GM19463 (cell line): ENCODE measurements at regions not wholly inside any gene's neighbourhood (a gene's known extent, or its start where the extent isn't known, plus 50 kb on each side); places are given as distances from the start of the nearest gene placed in this dataset.
"Not testable (repeated sequence)": the region's sequence is repeated elsewhere in the genome, so short reads cannot be mapped to it uniquely, and the experiment has no call there.

ENCODE experiments used
- ATAC-seq: cut with Tn5 transposase; IDR thresholded peaks from one replicate; pipeline ENCODE4 v1.9.1; 2021; ENCODE audit warnings: mild to moderate bottlenecking, moderate library complexity; ENCODE audit not compliant: unreplicated experiment

DNA sequence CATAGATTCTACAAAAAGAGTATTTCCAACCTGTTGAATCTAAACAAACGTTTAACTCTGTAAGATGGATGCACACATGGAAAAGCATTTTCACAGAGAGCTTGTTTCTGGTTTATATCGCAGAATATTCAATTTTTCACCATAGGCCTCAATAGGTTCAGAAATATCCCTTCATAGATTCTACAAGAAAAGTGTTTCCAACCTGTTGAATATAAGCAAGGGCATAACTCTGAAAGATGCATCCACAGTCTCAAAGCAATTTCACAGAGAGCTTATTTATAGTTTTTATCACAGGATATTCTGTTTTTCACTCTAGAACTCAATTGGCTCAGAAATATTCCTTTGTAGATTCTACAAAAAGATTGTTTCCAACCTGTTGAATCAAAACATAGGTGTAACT is 1483.6 kb downstream of the UQCRFS1 start:
- ATAC-seq: no peak

DNA sequence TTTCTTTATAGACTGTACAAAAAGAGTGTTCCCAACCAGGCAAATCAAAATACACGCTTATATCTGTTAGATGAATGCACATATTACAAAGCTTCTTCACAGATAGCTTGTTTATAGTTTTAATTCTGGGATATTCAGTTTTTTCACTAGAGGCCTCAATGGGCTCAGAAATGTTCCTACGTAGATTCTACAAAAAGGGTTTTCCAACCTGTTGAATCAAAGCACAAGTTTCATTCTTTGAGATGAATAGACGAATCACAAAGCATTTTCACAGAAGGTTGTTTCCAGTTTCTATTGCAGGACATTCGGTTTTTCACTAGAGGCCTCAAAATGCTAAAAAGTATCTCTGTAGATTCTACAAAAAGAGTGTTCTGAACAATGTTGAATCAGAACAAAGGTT is 1490.3 kb downstream of the UQCRFS1 start:
- ATAC-seq: no peak

DNA sequence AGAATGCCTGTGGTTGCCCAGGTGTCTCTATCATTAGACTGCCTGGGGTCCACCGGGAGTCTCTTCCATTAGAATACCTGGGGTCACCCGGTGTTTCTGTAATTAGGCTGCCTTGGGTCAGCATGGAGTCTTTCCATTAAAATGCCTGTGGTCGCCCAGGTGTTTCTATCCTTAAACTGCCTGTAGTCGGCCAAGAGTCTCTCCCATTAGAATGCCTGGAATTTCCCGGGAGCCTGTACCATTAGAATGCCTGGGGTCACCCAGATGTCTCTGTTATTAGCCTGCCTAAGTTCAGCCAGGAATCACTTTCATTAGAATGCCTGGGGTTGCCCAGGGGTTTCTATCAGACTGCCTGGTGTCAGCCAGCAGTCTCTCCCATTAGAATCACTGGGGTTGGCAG is 1492.8 kb downstream of the UQCRFS1 start:
- no peak for ATAC-seq

DNA sequence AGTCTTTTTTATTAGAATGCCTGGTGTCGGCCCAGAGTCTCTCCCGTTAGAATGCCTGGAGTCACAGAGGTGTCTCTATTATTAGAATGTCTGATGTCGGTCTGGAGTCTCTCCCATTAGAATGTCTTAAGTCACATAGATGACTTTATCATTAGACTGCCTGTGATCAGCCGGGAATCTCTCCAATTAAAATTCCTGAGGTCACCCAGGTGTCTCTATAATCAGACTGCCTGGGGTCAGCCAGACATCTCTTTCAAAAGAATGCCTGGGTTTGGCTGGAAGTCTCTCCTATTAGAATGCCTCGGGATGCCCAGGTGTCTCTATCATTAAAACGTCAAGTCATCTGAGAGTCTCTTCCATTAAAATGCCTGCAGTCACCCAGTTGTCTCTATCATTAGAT is 1493.9 kb downstream of the UQCRFS1 start:
- ATAC-seq: no peak

DNA sequence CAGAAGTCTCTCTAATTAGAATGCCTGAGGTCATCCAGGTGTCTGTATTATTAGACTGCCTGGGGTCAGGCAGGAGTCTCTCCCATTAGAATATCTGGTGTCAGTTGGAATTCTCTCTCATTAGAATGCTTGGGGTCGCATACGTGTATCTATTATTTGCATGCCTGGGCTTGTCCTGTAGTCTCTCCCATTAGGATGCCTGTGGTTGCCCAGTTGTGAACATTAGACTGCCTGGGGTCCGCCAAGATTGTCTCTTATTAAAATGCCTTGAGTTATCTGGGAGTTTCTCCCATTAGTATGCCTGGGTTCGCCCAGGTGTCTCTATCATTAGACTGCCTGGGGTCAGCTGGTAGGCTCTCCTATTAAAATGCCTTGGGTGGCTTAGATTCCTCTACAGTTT is 1494.7 kb downstream of the UQCRFS1 start:
- no peak for ATAC-seq

DNA sequence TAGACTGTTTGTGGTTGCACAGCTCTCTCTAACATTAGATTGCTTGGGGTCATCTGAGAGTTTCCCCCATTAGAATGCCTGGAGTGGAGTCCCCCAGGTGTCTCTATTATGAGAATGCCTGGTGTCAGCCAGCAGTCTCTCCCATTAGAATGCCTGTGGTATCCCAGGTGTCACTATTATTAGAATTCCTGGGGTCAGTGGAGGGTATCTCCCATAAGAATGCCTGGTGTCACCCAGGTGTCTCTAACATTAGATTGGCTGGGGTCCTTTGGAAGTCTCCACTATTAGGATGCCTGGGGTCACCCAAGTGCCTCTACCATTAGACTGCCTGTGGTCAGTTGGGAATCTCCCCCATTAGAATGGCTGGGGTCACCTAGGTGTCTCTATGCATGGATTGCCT is 1495.1 kb downstream of the UQCRFS1 start:
- no peak for ATAC-seq

DNA sequence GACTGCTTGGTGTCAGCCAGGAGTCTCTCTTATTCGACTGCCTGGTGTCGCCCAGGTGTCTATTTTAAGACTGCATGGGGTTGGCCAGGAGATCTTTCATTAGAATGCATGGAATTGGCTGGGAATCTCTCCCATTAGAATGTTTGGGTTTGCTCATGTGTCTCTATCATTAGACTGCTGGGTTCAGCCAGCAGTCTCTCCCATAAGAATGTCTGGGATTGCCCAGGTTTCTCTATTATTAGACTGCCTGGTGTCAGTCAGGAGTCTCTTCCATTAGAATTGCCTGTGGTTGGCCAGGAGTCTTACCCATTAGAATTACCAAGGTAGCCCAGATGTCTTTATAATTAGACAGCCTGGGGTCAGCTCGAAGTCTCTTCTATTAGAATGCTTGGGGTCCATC is 1496.0 kb downstream of the UQCRFS1 start:
- ATAC-seq: no peak

DNA sequence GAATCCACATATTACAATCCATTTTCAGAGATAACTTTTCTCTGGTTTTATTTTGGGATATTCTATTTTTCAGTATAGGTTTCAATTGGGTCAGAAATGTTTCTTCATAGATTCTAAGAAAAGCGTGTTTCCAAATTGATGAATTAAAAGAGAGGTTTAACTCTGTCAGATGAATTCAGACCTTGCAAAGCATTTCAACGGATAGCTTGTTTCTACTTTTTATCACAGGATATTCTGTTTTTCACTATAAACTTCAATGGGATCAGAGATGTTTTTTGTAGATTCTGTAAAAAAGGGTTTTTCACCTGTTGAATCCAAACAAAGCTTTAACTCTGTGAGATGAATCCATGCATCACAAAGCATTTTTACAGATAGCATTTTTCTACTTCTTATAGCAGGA is 1498.1 kb downstream of the UQCRFS1 start:
- no peak for ATAC-seq

DNA sequence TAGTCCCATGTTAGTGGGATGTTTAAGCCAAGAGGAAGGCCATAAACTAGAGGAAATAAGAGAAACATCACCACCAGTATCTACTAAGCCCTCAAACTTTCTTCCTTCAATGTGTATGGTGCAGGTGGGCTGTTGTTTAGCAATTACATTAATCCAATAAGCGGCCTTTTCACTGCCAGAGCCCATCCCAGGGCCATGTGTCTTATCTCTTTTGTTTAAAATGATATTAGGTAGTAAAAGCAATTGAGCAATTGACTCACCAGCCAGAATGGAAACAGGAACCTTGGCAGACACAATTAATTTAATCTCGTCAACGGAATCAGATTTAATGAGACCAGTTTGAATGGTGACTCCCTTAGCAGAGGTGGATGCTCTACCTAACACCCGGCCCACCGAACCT is 1503.5 kb downstream of the UQCRFS1 start:
- no peak for ATAC-seq

DNA sequence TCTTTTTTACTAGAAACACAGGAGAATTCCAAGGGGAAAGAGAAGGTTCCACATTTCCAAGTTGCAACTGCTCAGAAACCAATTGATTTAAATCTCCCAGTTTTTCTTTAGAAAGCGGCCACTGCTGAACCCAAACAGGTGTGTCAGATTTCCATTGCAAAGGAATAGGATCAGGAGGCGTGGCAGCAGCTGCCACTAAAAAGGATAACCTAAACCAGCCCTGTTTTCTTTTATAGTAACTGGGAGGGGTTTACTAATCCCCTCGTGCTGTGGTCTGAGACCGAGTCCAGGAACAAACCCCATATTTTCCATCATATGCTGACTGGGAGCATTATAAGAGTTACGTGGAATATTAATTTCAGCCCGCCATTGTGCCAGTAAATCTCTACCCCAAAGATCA is 1504.0 kb downstream of the UQCRFS1 start:
- ATAC-seq: not testable (repeated sequence)

DNA sequence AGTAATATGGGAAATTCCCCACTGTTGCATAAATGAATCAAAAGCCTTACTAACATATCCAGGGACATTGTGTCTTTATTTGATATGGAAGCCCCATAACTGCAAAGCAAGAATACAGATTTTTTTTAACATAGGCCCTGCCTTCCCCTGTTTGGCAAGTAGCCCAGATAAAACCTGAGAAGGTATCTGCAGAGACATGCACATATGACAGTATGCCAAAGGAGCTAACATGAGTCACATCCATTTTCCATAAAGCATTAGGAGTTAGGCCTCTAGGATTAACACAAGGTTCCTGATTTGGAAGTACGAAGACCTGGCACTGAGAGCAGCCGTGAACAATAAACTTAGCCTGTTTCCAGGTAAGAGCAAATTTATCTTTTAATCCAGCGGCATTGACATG is 1505.9 kb downstream of the UQCRFS1 start:
- ATAC-seq: not testable (repeated sequence)

DNA sequence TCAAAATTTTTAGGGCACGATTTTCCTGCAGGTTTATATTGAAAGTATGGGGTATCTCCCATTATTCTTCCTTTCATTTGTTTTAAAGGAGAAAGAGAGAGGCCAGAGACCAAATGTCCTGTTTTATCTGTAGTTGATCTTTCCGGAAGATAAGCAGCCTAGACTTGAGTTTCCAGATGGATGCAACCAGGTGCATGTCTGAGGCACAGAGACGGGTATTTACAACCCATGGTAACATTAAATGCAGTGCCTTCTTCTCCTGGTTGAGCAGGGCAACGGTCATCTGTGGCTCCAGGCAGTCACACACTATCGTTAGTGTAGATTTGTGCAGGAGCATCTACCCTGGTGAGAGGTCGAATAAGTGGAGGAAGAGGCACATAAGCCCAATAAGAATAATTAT is 1507.1 kb downstream of the UQCRFS1 start:
- ATAC-seq: no peak

DNA sequence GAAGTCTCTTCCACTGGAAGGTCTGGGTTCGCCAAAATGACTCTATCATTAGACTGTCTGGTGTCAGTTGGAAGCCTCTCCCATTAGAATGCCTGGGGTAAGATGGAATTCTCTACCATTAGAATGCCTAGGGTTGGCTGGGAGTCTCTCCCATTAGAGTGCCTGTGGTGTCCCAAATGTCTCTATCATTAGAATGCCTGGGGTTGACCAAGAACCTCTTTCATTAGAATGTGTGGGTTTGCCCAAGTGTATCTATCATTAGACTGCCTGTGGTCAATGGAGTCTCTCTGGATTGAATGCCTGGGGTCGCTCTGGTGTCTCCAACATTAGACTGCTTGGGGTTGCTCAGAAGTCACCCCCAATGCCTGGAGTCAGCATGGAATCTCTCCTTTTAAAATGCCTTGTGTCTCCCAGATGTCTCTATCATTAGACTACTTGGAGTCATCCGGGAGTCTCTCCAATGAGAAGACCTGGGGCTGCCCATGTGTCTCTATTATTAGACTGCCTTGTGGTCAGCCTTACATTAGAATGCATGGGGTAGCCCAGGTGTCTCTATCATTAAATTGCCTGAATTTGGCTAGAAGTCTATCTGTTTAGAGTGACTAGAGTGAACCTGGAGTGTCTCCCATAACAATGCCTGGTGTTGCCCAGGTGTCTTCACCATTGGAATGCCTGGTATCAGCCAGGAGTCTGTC is 1518.4 kb downstream of the UQCRFS1 start:
- no peak for ATAC-seq

DNA sequence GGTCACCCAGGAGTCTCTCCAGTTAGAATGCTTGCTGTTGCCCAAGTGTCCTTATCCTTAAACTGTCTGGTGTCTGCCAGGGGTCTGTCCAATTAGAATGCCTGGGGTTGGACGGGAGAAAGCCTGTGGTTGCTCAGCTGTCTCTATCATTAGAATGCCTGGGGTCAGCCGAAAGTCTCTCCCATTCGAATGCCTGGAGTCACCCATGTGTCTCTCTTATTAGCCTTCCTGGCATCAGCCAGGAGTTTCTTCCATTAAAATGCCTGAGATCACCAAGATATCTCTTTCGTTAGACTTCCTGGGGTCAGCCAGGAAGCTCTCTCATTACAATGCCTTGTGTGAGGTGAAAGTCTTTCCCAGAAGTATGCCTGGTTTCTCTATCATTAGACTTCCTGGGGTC is 1521.0 kb downstream of the UQCRFS1 start:
- ATAC-seq: no peak

DNA sequence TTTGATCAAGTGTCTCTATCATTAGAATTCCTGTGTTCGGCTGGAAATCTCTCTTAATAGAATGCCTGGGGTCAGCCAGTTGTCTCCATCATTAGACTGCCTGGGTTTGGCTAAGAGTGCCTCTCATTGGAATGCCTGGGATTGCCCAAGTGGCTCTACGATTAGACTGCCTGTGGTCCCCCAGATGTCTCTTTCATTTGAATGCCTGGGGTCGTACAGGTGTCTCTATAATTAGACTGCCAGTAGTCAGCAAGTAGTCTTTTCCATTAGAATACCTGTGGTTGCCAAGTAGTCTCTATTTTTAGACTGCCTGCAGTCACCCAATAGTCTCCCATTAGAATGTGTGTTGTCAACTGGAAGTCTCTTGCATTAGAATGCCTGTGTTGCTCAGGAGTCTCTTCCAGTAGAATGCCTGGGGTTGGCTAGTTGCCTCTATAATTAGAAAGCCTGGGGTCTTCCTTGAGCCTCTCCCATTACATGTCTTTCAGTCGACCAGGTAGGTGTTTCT is 1523.2 kb downstream of the UQCRFS1 start:
- ATAC-seq: no peak

DNA sequence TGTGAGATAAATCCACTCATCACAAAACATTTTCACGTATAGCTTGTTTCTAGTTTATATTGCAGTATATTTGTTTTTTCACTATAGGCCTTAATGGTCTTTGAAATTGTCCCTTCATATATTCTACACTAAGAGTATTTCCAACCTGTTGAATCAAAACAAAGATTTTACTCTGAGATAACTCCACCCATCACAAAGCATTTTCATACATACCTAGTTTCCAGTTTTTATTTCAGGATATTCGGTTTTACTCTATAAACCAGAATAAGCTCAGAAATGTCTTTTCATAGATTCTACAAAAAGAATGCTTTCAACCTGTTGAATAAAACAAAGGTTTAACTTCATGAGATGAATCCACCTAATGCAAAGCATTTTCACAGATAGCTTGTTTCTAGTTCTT is 1528.7 kb downstream of the UQCRFS1 start:
- no peak for ATAC-seq

DNA sequence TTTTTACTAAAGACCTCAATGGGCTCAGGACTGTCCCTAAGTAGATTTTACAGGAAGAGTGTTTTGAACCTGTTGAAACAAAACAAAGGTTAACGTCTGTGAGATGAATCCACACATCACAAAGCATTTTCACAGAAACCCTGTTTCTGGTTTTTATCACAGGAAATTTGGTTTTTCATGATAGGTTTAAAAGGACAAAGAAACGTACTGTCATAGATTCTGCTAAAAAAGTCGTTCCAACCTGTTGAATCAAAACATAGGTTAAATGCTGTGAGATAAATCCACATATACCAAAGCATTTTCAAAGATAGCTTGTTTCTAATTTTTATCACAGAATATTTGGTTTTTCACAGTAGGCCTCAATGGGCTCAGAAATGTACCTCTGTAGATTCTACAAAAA is 1531.0 kb downstream of the UQCRFS1 start:
- ATAC-seq: no peak

DNA sequence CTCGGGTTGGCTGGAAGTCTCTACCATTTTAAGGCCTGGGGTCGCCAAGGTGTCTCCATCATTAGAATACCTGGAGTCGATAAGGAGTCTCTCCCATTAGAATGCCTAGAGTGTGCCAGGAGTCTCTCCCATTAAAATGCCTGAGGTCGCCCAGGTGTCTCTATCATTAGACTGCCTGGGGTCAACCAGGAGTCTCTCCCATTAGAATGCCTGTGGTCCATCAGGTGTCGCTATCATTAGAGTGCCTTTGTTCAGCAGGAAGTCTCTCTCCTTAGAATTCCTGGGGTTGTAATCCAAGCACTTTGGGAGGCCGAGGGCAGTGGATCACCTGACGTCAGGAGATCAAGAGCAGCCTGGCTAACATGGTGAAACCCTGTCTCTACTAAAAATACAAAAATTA is 1533.0 kb downstream of the UQCRFS1 start:
- ATAC-seq: no peak

DNA sequence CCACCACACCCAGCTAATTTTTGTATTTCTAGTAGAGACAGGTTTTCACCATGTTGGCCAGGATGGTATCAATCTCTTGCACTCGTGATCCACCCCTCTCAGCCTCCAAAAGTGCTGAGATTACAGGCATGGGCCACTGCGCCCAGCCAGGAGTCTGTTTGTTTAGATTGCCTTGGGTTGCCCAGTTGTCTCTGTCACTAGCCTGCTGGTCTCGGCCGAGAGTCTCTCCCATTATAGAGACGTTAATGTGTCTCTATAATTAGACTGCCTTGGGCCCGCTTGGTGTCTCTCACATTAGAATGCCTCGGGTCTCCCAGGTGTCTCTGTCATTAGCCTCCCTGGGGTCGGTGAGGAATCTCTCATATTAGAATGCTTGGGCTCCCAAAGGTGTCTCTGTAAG is 1533.6 kb downstream of the UQCRFS1 start:
- no peak for ATAC-seq

DNA sequence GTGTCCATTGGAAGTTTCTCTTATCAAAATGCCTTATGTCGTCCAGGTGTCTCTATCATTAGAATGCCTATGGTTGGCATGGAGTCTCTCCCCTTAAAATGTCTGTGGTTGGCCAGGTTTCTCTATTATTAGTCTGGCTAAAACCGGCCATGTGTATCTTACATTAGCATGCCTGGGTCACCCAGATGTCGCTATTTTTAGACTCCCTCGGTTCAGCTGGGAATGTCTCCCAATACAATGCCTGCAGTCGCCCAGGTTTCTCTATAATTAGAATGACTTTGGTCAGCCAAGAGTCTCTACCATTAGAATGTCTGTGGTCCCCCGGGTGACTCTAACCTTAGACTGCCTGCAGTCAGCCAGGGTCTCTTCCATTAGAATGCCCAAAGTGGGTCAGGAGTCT is 1536.1 kb downstream of the UQCRFS1 start:
- ATAC-seq: no peak

DNA sequence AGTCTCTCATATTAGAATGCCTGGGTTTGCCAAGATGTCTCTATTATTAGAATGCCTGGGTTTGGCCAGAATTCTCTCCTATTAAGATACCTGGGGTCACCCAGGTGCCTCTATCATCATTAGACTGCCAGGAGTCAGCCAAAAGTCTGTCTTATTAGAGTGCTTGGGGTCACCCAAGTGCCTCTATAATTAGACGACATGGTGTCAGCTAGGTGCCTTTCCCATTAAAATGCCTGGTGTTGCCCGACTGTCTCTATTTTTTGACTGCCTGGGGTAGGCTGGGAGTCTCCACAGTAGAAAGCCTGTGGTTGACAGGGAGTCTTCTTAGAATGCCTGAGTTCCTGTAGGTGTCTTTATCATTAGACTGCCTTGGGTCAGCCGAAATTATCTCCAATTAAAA is 1536.6 kb downstream of the UQCRFS1 start:
- ATAC-seq: no peak

DNA sequence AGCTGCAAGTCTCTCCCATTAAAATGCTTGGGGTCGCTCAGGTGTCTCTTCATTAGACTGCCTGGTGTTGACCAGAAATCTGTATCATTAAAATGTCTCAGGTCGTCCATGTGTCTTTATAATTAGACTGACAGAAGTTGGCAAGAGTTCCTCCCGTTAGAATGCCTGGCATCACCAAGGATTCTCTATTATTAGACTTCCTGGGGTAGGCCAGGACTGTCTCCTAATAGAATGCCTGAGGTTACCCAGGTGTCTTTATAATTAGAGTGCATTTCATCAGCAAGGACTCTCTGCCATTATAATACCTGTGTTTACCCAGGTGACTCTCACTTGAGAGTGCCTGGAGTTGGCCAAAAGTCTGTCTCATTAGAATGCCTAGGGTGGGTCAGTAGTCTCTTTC is 1537.2 kb downstream of the UQCRFS1 start:
- ATAC-seq: no peak

DNA sequence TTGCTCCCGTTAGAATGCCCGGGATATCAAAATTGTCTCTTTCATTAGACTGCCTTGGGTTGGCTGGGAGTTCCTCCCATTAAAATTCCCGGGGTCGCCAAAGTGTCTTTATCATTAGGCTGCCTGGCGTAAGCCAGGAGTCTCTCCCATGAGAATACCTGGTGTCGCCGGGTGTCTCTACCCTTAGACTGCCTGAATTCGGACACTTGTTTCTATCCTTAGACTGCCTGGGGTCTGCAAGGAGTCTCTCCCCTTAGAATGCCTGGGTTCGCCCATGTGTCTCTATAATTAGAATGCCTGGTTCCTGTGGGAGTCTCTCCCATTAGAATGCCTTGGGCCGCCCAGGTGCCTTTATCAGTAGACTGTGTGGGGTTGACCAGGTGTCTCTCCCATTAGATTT is 1538.2 kb downstream of the UQCRFS1 start:
- ATAC-seq: no peak
